HG02798 (cell line): ENCODE measurements at regions not wholly inside any gene's neighbourhood (a gene's known extent, or its start where the extent isn't known, plus 50 kb on each side); places are given as distances from the start of the nearest gene placed in this dataset.
"Not testable (repeated sequence)": the region's sequence is repeated elsewhere in the genome, so short reads cannot be mapped to it uniquely, and the experiment has no call there.

Experiments
- ATAC-seq: cut with Tn5 transposase; IDR thresholded peaks from one replicate; pipeline ENCODE4 v1.9.1; 2021; ENCODE audit warnings: mild to moderate bottlenecking; ENCODE audit not compliant: unreplicated experiment, poor library complexity

DNA sequence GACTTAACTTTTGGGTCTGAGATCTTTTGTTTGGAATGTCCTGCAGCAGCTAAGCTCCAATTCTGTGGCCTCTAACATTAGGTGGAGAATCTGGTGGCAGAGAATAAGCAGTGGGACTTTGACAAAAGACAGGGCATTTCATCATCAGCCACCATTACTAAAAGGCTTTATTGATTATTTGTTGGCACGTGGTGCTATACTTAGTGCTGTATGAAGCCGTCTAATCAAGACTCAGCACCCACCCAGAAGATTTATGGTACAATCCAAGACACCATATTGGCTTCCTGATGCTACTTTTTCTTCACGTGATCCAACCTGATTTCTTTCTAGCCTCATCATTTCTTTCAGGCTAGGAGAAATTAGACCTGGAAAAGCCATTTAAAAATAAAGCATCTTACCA lies 80.7 kb upstream of the GRAMD1B start:
- no peak for ATAC-seq

DNA sequence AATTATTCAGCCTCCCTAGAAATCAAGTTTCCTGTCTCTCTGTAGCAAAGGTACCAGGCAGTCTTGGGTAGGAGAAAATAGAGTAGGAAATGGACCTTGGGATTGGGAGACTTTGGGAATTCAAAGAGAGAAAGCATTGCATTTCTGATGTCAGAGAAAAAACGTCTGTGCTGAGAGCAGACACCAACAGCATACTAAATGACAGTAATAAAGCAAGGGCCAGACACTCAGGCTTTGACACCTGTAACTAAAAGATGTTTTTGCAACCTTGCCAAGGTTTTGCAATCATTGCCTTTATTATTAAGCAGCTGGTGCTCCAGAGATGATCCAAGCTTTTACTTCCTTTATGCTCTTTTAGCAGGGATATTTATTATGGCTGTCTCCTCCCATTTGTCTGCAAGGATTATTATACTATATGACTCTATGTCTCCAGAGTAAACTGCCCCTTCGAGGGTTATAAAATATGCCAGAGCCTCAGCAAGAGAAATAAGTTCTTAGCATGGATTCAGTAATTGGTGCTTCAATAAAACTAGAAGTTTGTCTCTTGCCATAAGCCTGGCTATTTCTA lies 85.2 kb upstream of the GRAMD1B start:
- no peak for ATAC-seq

DNA sequence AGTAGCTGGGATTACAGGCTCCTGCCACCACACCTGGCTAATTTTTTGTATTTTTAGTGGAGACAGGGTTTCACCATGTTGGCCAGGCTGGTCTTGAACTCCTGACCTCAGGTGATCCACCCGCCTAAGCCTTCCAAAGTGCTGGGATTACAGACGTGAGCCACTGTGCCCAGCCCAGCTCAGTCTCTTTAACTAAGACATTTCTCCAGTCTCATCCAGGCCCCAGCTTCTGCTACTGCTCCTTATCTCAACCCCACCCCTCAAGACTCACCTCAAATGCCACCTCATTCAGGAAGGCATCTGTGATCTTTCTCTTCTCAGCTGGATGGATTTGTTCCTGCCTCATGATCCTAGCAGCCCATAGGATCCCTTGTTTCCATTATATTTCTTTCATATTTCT lies 85.9 kb upstream of the GRAMD1B start:
- ATAC-seq: not testable (repeated sequence)

GRCh38 chr11:123338997-123339752 lies 90.9 kb upstream of the GRAMD1B start:
- no peak for ATAC-seq

DNA sequence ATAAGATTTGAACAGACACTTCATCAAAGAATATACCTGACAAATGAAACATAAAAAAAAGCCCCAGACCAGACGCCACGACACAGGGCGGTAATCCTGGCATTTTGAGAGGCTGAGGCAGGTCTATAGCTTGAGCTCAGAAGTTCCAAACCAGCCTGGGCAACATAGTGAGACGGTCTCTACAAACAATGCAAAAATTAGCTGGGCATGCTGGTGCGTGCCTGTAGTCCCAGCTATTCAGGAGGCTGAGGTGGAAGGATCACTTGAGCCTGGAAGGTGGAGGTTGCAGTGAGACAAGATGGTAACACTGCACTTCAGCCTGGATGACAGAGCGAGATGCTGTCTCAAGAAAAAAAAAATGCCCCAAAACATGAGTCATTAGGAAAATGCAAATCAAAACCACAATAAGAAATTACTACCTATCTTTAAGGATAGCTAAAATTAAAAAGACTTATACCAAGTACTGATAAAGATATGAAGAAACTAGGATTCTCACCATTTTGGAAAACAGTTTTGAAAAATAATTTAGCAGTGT lies 91.7 kb upstream of the GRAMD1B start:
- no peak for ATAC-seq

GRCh38 chr11:123334925-123335324 lies 95.1 kb upstream of the GRAMD1B start:
- ATAC-seq: no peak

- not testable (repeated sequence) for ATAC-seq
Measured at GRCh38 chr11:123332577-123332976, 97.5 kb upstream of the GRAMD1B start.

- no peak for ATAC-seq
Measured at GRCh38 chr11:123330948-123331347, 99.1 kb upstream of the GRAMD1B start.

DNA sequence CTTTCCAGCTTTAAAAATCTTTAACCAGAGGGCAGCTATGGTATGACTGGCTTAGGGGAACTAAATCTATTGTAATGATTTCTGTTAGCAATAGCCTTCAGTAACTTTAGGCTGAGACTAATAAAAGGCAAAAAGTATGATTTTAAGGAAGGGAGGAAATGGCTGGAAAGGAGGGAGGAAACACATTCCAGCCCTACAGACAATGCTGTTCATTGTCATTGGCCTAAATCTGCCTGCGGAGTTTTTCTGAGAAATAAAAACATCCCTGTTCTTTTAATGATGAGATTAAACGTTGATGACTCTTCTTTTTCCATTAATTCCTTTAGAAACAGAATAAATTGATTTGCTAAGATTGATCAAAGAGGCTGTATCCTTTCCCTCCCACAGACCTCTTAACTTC lies 99.6 kb upstream of the GRAMD1B start:
- ATAC-seq: no peak

GRCh38 chr11:123330071-123330470 lies 100.0 kb upstream of the GRAMD1B start:
- no peak for ATAC-seq

DNA sequence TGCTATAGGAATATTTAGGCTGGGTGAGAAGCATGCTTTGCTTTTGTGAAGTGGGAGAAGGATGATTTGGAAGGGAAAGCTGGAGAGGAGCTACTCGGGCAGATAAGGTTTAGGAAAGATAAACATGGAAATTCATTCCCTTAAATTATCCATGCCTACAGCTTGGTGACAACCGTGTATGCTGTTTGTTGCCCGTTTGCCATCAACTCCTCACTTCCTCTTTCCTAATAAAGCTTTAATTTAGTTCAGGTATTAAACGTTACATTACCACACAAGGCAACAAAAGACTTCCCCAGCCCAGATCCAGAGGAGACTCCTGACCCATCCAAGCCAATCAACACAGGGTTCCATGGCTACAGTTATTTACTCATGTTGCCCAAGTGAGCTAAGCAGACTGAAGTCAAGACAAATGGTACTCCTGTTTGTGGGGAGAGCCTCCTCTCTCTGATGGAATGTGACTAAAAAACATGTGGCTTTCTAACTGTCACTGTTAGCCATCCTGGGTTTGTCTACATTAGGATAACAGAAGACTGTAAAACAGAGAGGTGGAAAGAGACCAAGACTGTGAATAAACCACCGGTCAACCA lies 101.7 kb upstream of the GRAMD1B start:
- ATAC-seq: no peak

DNA sequence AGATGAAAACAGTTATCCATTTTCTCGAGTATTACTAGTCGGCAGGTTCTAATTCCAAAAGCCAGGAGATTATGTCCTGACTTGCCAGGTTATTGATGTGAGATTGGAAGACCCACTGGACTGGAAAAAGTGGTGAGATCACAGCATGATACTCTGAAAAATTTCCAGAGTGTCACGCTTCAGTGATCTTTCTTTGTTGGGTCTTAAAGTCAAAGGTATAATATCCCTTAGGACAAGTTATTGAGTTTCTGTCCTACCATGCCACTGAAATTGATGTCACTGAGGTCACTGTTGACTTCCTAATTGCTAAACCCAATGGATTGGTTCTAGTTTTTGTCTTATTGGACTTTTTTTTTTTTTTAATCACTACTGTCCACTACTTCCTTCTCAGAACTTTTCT lies 104.5 kb upstream of the GRAMD1B start:
- no peak for ATAC-seq

GRCh38 chr11:123323568-123323967 lies 106.5 kb upstream of the GRAMD1B start:
- ATAC-seq: no peak

- no peak for ATAC-seq
Measured at GRCh38 chr11:123321636-123322035, 108.4 kb upstream of the GRAMD1B start.

GRCh38 chr11:123318623-123319022 lies 111.4 kb upstream of the GRAMD1B start:
- no peak for ATAC-seq

GRCh38 chr11:123318132-123318531 lies 111.9 kb upstream of the GRAMD1B start:
- not testable (repeated sequence) for ATAC-seq

DNA sequence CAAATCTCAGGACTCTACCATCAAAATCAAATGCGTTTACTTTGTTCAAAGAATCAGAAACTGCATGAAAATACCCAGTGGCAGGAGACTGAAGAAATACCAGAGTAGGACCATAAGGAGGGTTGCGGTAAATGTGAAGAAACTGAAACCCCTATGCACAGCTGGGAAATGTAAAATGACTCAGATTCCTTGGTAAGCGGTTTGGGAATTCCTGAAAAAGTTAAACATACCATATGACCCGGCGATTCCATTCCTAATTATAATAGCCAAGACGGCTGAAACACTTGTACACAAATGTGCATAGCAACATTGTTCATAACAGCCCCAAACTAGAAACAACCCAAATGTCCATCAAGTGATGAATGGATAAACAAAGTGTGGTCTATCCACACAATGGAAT lies 114.1 kb upstream of the GRAMD1B start:
- ATAC-seq: no peak

GRCh38 chr11:123314972-123315371 lies 115.1 kb upstream of the GRAMD1B start:
- no peak for ATAC-seq

GRCh38 chr11:123313262-123313661 lies 116.8 kb upstream of the GRAMD1B start:
- ATAC-seq: no peak

DNA sequence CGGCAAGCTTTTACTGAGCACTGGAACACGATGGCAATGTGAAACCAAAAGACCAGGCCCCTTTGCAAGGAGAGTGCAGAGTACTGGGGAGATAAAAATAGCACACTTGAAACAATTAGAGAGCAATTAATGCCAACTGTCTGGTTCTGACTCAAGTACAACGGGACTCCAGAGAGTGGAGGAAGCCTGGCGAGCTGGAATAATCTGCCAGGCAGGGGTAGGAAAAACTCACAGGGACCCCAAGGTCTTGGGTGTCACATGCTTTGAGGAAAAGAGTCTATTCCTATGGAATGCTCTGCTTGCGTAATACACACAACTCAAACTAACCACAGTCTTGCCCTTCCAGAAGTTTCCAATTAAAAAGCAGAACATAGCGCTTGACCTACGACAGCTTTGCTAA lies 113.0 kb upstream of the CLMP start:
- no peak for ATAC-seq

DNA sequence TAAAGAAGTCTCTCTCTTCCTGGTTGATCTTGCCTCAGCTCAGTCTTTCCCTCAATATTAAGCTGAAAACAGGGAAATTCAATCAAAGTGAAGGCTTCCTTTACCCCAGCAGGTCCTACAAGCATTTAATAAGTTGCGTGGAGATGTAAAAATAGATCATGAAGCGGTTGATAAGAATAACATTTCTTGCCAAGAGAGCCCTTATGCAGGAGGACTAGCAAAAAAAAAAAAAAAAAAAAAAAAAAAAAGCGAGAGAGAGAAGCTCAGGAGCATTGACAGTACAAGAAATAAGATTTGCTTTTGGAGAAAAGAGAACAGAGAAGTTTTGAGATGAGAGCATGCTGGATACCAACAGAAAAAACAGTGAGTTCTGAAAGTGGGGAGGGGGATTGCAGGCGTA lies 112.2 kb upstream of the CLMP start:
- no peak for ATAC-seq

DNA sequence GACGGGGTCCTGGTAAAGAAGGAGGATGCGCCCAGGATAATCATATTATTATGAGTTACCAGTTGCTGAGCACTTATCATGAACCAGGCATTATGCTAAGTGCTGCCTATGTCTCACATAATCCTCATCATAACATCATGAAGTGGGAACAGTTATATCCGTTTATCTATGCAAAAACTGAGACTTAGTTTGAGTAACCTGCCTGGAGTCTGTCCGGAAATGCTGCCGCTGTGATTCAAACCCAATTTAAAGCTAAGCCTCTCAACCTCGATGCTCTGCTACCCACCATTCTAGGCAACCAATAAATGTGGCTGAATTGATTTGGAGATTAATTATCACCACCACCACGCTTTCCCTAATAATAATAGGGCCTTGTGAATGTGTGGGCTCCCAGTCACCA lies 111.5 kb upstream of the CLMP start:
- ATAC-seq: no peak
